ENCODE measurements at regions not wholly inside any gene's neighbourhood (a gene's known extent, or its start where the extent isn't known, plus 50 kb on each side); places are given as distances from the start of the nearest gene placed in this dataset.

DNA sequence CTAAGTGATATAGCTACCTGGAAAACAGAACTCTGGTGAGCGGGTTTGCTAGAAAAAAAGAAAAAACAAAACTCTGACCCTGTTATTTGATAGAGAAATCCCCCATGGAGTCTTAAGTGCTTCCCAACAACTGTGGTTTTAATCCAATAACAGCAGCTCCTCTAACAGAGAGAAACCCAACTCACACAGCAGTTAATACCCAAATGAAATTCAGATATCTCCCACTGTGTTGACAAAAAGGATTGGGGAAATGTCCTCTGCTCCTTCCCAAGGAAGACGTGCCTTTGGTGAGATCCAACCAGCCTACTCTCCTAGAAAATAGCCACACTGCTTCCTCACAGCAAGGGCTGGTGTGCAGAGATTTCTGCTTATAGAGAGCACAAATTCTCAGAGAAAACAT lies 200.4 kb upstream of the FBXL4 start:
- TF ChIP-seq, protein P1, sequence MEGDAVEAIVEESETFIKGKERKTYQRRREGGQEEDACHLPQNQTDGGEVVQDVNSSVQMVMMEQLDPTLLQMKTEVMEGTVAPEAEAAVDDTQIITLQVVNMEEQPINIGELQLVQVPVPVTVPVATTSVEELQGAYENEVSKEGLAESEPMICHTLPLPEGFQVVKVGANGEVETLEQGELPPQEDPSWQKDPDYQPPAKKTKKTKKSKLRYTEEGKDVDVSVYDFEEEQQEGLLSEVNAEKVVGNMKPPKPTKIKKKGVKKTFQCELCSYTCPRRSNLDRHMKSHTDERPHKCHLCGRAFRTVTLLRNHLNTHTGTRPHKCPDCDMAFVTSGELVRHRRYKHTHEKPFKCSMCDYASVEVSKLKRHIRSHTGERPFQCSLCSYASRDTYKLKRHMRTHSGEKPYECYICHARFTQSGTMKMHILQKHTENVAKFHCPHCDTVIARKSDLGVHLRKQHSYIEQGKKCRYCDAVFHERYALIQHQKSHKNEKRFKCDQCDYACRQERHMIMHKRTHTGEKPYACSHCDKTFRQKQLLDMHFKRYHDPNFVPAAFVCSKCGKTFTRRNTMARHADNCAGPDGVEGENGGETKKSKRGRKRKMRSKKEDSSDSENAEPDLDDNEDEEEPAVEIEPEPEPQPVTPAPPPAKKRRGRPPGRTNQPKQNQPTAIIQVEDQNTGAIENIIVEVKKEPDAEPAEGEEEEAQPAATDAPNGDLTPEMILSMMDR (conservative IDR thresholded peaks at IDR 0.05; ENCODE audit: low read length): no peak
- TF ChIP-seq EZH2phosphoT487 (IDR thresholded peaks at IDR 0.05; ENCODE audit: borderline replicate concordance, low read depth, low read length): no peak
